22Rv1 (cell line): ENCODE measurements at regions not wholly inside any gene's neighbourhood (a gene's known extent, or its start where the extent isn't known, plus 50 kb on each side); places are given as distances from the start of the nearest gene placed in this dataset.

ENCODE experiments used
- ZFX ChIP-seq: fragments of 450-650 bp; IDR thresholded peaks from 2 replicates; pipeline ENCODE4 v1.6.1; 2017; ENCODE audit warnings: antibody characterized with exemption, borderline replicate concordance
- TF ChIP-seq, protein P1 (sequence below): fragments of 450-650 bp; IDR thresholded peaks from 2 replicates; pipeline ENCODE4 v1.5.1; 2017; ENCODE audit warnings: mild to moderate bottlenecking

DNA sequence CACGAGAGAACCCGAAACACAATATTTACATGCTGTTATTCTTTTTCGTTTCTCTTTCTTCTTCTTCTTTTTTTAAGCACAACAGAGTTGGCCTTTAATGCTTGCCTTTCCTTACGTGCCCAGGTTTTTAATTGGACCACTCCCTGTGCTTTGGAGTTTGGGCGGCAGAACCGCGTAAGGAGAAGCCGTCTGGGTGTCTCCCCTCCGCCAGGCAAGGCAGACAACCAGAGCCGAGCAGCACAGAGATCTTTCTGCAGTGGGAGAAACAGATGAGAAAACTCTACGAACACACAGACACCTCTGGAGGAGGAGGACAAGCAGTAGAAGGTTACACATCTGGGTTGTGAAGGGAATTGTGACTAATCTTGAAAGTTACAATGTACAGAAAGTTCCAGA lies 150.0 kb upstream of the UBL3 start:
- TF ChIP-seq, protein P1, sequence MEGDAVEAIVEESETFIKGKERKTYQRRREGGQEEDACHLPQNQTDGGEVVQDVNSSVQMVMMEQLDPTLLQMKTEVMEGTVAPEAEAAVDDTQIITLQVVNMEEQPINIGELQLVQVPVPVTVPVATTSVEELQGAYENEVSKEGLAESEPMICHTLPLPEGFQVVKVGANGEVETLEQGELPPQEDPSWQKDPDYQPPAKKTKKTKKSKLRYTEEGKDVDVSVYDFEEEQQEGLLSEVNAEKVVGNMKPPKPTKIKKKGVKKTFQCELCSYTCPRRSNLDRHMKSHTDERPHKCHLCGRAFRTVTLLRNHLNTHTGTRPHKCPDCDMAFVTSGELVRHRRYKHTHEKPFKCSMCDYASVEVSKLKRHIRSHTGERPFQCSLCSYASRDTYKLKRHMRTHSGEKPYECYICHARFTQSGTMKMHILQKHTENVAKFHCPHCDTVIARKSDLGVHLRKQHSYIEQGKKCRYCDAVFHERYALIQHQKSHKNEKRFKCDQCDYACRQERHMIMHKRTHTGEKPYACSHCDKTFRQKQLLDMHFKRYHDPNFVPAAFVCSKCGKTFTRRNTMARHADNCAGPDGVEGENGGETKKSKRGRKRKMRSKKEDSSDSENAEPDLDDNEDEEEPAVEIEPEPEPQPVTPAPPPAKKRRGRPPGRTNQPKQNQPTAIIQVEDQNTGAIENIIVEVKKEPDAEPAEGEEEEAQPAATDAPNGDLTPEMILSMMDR: no peak
- no peak for TF ChIP-seq ZFX
